Left hindlimb (tissue), 1 donor: ENCODE measurements at regions not wholly inside any gene's neighbourhood (a gene's known extent, or its start where the extent isn't known, plus 50 kb on each side); places are given as distances from the start of the nearest gene placed in this dataset.
A peak's percentile ranks its signal among the peaks of the same experiment; 100 is the strongest.
"Not testable (repeated sequence)": the region's sequence is repeated elsewhere in the genome, so short reads cannot be mapped to it uniquely, and the experiment has no call there.

Experiments used
- DNase-seq: peaks from one replicate; pipeline ENCODE4 v3.0.0-alpha.2; 2018

GRCh38 chr4:169885893-169886292 lies 128.1 kb upstream of the HPF1 start:
- no peak for DNase-seq

- no peak for DNase-seq
Observed at GRCh38 chr4:169881769-169882168, 124.0 kb upstream of the HPF1 start.

- DNase-seq: no peak
Observed at GRCh38 chr4:169870507-169870906, 112.8 kb upstream of the HPF1 start.

DNA sequence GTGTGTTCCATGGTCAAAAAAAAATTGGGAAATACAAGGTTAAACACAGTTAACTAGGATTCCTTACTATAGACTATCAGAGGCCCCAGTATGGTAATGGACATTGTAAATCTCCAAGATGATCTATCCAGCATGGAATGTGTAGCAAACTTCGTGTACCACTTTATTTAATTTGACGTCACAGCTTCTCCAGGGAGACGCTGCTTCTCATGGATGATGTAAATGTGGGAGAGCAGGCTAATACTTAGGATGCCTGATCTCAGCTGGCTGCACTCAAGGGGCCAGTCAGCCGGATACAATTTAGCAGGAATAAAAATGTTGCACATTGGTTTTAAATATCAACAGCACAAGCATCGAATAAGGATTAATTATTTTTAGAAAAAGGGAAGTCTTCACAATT lies 111.7 kb upstream of the HPF1 start:
- no peak for DNase-seq

DNA sequence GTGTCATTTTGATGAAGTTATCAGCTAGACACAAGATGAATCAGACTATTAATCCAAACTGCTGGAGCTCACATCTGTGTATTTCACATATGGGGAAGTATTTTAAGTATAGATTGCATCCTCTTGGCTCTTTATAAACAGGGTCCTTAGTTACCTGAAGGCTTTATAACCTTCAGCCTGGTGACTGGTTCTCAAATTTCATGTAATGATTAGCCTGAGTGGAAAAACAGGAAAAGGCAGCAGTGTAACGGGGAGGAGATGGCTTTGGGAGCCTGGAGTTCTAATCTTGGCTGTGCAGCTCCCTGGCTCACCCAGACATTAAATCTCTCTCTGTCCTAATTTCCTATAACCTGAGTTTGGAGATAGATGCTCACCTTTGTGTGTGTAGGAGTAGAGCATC lies 103.8 kb upstream of the HPF1 start:
- no peak for DNase-seq

- no peak for DNase-seq
Observed at GRCh38 chr4:169859366-169860216, 101.8 kb upstream of the HPF1 start.

DNA sequence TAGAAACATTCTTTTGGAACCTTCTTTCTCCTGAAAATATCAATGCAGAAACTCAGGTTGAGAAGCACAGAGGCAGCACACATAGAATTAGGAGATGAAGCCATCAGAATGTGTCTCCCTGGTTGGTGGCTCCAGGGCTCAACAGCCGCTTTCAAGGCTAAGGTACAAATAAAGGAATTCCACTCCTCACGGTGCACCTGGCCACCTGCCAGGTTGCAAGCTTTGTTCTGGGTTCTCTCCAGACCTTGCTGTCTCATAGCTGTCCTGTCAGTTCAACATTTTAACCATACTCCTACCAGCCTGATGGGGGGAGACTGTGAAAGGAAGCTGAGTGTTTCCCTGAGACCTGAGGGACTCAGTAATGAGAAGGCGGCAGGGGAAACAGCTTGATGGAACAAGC lies 96.3 kb upstream of the HPF1 start:
- no peak for DNase-seq

DNA sequence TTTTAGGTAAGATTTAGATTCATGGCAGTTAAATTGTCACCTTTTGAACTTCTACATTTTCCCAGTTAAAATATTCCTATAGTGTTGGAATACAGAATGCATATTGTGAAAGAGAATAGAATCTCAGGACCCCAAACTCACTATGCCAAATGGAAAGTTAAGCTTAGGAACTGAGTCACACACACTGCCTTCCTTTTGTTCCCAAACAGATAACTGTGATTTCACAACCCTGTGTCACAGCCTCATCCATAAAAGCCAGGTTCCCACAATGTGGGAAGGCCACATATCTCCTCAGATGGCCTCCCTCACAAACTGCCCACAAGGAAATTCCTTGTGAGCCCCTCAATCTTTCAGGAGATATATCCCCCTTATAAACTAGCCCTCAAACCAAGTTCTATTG lies 94.7 kb upstream of the HPF1 start:
- no peak for DNase-seq

DNA sequence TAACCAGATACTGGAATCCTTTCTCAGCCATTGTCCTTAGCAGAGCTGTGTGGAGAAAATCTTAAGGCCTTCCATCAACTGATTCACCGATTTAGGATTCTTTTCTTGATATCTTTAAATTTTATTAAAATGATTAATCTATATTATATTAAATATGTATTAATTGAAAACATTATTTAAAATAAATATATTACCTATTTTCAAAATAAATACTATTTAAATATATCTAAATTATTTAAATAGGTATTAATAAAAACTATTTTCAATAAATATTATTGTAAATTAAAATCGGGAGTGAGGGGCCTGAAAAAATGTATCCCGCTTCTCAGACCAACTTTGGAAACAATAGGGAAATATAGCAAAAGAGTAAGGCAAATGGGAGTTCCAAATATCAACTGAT lies 94.0 kb upstream of the HPF1 start:
- no peak for DNase-seq

DNA sequence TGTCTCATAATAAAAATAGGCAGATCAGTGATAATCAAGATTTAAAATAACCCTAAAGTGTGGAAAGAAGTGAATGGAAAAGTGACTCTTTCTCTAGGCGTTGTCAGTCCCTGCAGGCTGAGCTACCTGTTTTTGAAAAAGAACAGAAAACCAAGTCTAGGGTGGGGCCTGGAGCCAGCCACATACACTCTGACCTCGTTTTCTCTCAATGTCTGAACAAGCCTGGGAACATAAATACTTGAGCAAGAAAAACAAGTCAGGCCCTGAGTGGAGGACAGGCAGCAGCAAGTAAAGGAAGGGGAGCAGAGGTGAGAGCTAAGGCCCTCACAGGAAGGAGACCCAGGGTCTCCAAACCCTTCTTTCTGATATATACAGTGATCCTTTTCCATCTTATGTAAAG lies 91.7 kb upstream of the HPF1 start:
- no peak for DNase-seq

DNA sequence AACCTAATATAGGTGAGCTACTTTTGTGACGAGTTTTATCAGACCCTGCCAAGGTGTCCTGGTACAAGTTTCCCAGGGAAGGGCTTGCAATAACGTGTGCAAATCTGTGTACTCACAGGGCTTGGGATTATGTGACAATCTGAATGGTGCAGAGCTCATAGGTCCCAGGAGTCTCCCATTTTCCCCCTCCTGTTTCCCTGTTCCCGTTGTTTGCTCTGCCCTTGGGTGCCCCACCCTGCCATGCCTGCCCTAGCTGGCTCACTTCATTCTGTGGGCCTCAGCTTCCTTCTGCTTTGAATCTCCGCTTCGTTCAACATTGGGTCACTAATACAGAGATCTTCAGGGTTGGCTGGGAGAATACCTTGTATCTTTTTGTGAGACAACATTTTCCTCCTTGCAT lies 90.3 kb upstream of the HPF1 start:
- no peak for DNase-seq

DNA sequence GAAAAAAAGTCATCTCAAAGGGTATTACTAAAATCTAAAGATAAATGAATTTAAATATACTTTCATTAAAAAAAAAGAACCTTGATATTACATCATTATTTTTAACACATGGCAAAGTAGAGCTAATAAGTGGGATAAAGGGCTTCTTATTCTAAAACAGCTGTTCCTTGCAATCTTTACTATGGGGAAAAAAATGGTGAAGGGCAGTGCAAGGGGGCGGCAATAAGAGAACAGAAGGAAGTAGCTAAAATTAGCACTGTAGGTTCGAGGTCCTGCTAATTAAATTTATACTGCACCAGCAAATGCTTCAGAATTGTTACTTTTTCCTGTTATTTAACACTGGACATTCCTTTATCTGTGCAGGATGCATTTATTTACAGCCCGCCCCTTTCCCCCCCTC lies 89.4 kb upstream of the HPF1 start:
- DNase-seq: no peak

DNA sequence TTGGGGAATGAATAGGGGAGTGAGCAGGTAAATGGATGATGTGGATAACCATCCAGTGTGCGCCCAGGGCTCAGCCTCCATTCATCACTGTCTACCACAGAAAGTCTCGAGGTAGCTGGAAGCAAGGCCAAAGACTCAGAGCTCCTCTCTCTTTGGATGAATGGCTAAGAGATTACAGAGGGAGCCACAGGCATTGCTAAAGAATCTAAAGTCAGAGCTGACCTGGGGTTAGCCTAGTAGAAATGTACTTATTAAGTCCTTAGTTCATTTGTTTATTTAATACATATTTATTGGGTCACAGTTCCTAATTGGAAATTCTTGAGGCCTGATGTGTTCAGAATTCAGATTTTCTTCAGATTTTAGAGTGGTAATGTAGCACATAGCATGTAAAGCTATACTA lies 88.7 kb upstream of the HPF1 start:
- no peak for DNase-seq

DNA sequence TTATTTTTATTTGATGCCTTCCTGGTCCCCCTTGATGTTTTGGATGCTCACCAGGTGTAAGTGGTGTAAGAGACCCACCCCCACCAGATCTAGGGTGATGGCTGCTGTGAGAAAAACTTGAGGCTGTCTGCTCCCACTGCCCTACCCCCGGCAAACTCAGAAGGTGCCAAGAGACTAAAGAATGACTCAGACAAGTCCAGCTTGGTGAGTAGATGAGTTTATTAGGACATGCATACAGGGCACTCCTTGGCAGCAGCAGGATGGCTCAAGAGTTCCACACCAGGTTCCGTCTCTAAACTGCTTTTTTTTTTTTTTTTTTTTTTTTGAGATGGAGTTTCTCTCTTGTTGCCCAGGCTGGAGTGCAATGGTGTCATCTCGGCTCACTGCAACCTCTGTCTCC lies 84.0 kb upstream of the HPF1 start:
- DNase-seq: no peak

GRCh38 chr4:169840554-169840953 lies 82.8 kb upstream of the HPF1 start:
- no peak for DNase-seq

GRCh38 chr4:169828329-169828728 lies 70.6 kb upstream of the HPF1 start:
- DNase-seq: not testable (repeated sequence)

- DNase-seq: no peak
Observed at GRCh38 chr4:169826634-169827187, 69.0 kb upstream of the HPF1 start.

GRCh38 chr4:169823685-169824084 lies 65.9 kb upstream of the HPF1 start:
- DNase-seq: peak; percentile 46

GRCh38 chr4:169821402-169821801 lies 63.7 kb upstream of the HPF1 start:
- DNase-seq: no peak

- DNase-seq: peak; percentile 46
Observed at GRCh38 chr4:169818063-169818679, 60.4 kb upstream of the HPF1 start.

DNA sequence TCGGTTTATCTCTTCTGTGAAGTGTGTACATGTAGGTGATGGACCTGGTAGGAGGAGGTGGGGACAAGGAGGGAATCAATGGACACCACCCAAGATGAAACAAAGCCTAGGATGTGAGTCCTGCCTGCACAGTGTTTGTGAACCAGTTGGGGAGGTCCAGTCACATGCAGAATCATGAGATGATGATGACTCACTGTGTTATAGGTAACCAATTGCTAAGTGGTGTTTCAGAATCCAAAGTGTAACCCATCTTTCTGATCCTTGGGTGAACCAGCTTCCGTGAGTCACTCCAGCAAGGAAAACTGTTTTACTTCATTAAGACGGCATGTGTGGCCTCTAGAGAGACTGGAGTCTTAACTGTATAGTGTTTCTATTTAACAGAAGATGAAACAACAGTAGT lies 57.9 kb upstream of the HPF1 start:
- DNase-seq: no peak

- no peak for DNase-seq
Observed at GRCh38 chr4:169811476-169811875, 53.7 kb upstream of the HPF1 start.

GRCh38 chr4:169810325-169811323 lies 52.9 kb upstream of the HPF1 start:
- no peak for DNase-seq
